GM10248 (cell line): ENCODE measurements at regions not wholly inside any gene's neighbourhood (a gene's known extent, or its start where the extent isn't known, plus 50 kb on each side); places are given as distances from the start of the nearest gene placed in this dataset.
A peak's percentile ranks its signal among the peaks of the same experiment; 100 is the strongest.

Experiments used
- CTCF ChIA-PET: fragments of 300-600 bp; sonication (Branson Sonifier 250); formaldehyde crosslinking; extraction: SDS; loops from one replicate; lab custom pipeline; 2021; ENCODE audit warnings: antibody characterized with exemption; lab: Yijun Ruan, JAX
- POLR2A ChIA-PET: fragments of 350-650 bp; sonication (Branson Sonifier 250); formaldehyde crosslinking; extraction: SDS; loops from one replicate; lab custom pipeline; 2020; ENCODE audit warnings: antibody characterized with exemption; lab: Yijun Ruan, JAX
- DNase-seq: peaks from one replicate; pipeline ENCODE4 v3.0.0; 2012; ENCODE audit errors: extremely low spot score
- TF ChIP-seq, protein P1 (sequence below): IDR thresholded peaks from 2 replicates; pipeline ENCODE4 v1.5.1; 2012; ENCODE audit warnings: mild to moderate bottlenecking, low read depth; ENCODE audit errors: extremely low read depth, missing control alignments, control extremely low read depth

DNA sequence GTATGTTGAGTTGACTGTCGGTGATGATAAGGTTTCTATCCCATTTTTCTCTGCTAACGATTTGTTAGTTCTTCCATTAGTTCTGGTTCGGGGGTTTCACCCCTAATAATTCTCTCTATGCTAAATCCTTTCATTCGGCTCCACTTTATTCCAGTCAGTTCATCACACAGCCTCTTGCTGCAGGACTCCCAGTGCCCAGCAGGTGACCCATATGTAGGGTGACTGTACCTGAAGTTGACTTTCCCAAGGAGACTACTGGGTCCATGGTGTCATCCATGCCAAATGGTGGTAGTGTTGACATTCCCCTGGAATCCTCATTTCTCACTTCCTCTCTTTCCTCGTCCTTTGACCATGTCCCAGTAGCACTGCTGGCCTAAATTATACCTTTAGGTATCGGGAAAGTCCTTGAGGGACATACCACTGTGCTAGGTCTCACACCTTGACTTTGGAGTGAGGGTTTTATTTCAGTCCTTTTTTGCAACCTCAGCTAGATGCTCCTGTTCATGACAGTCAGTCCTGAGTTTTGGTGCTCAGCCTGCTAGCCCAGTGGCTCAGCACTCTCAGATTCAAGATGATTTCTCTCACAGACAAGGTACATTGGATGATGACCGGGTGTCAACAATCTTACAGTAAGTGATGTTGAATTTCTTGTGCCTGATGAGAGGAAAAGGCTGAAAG is 105.1 kb upstream of the ARHGAP24 start:
- DNase-seq, result no peak
- CTCF ChIA-PET, result interaction anchor here (0.6 to 5.2 kb wide), 12 partner anchors 8 to 427 kb away, joined by 3 to 60 read pairs (median 5); no protein-coding TSS in a partner anchor
- POLR2A ChIA-PET, result no interaction called here
- TF ChIP-seq, protein P1, sequence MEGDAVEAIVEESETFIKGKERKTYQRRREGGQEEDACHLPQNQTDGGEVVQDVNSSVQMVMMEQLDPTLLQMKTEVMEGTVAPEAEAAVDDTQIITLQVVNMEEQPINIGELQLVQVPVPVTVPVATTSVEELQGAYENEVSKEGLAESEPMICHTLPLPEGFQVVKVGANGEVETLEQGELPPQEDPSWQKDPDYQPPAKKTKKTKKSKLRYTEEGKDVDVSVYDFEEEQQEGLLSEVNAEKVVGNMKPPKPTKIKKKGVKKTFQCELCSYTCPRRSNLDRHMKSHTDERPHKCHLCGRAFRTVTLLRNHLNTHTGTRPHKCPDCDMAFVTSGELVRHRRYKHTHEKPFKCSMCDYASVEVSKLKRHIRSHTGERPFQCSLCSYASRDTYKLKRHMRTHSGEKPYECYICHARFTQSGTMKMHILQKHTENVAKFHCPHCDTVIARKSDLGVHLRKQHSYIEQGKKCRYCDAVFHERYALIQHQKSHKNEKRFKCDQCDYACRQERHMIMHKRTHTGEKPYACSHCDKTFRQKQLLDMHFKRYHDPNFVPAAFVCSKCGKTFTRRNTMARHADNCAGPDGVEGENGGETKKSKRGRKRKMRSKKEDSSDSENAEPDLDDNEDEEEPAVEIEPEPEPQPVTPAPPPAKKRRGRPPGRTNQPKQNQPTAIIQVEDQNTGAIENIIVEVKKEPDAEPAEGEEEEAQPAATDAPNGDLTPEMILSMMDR, result no peak

DNA sequence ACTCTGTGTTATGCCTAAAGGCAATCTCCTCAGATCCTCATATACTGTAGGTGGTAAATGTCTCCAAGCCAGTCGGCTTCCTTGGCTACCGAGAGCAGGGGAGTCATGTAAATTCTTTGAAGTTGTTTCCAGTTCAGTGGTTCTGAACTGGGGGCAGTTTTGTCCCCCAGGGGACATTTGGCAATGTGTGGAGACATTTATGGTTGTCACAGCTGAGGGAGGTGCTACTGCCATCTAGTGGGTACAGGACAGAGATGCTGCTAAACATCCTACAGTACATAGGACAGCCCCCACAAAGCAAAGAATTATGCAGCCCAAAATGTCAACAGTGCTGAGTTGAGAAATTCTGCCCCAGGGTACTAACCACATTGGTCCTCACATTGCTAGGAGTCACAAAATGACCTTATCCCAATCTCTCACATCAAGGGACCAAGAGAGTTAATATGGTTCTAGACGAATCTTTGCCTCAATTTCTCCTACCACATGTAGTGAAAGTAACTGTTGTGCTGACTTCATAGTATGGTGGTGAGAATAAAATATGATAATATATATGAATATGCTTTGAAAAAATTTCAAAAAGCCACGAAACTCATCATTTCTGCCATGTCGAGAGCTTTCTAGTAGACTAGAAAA is 104.4 kb upstream of the ARHGAP24 start:
- no peak for DNase-seq
- CTCF ChIA-PET, result interaction anchor here (0.6 to 5.2 kb wide), 8 partner anchors 9 to 377 kb away, joined by 3 to 60 read pairs (median 6); no protein-coding TSS in a partner anchor

DNA sequence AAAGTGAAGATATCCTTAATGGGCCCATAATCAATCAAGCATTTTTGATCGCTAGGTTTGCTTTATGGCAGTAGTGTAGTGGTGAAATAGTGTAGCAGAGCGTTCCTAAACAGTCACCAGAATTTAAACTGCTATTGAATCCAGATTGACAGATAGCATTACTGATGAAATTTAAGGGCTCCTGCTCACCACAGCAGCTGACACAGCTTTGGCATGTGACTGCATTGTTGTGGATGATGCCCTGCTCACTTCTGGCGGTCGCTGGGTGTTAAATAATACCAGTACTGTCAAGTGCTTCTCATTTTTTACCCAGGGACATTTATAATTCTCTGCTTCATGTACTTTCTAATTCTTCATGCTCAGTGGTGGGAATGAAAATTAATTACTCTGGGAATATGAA is 102.0 kb upstream of the ARHGAP24 start:
- TF ChIP-seq, protein P1, result no peak
- no peak for DNase-seq
- ChIA-PET POLR2A (no interaction called here), CTCF (interaction anchor here (0.9 to 5.2 kb wide), 5 partner anchors 10 to 438 kb away, joined by 3 to 60 read pairs (median 4); no protein-coding TSS in a partner anchor)

More for the DNA sequence above, 104.4 kb upstream of the ARHGAP24 start:
- POLR2A ChIA-PET, result no interaction called here
- TF ChIP-seq, protein P1, result peak; percentile 69

DNA sequence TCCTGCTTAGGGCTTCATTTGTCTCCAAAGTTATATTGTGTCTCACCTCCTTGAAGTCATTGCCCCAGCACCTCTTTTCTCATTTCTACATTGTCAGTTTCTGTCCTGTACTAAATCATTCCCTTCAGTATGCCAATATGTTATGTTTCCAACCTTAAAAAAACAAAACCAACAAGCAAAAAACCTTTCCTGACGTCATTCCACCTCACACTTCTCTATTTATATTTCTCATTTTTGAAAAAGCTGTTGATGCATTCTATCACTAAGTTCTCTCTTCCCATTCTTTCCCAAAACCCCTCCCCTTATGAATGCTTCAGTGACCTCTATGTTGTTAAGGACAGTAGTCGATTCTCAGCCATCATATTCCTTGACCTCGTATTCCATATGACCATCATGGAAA is 98.7 kb upstream of the ARHGAP24 start:
- no peak for DNase-seq
- POLR2A ChIA-PET, result no interaction called here
- CTCF ChIA-PET, result no interaction called here
- TF ChIP-seq, protein P1, result no peak

DNA sequence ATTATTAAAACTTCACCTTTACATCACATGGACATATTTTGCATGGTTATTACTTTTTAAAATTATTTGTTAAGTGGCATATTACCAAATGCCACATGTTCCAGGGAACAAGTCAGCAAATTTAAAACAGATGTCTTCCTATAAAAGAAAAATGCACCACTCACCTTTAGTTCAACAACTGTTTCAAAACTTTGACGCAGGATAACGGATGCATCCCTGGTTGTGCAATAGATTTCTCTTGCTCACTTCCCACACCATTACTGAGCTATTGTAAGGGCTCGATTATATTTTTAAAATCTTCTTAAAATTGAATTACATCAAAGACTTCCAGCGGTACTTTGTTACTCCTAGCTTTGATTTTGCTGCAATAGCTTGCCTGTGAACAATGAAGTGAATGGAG is 93.0 kb upstream of the ARHGAP24 start:
- TF ChIP-seq, protein P1, result no peak
- ChIA-PET POLR2A (no interaction called here), CTCF (interaction anchor here (10.5 kb wide), 1 partner anchor 12 kb away, joined by 60 read pairs; no protein-coding TSS in a partner anchor)
- DNase-seq, result no peak

DNA sequence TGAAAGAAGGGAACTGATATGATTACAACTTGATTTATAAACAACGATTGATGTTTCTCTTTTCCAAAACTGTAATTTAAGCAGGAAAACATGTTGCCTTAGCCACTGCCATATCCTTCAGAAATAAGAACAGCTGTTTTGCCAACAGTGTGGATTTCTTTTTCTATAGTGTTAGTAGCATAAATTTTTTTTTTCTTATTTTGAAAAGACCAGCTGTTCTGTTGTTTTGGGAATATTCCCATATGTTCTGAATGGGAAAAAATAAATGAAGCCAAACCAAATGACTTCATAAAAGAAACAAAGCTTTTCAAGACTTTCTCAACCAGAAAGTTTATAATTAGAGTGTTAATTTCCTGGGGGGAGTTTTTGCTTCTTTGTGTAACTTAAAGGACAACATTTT is 83.9 kb upstream of the ARHGAP24 start:
- ChIA-PET CTCF (interaction anchor here (0.9 kb wide), 1 partner anchor 10 kb away, joined by 3 read pairs; no protein-coding TSS in a partner anchor), POLR2A (no interaction called here)
- TF ChIP-seq, protein P1, result no peak
- DNase-seq, result no peak
